GM12878 (cell line): ENCODE measurements at regions not wholly inside any gene's neighbourhood (a gene's known extent, or its start where the extent isn't known, plus 50 kb on each side); places are given as distances from the start of the nearest gene placed in this dataset.

Experiments used
- BCLAF1 ChIP-seq: fragments of 450-650 bp; IDR thresholded peaks from 2 replicates; pipeline ENCODE4 v1.6.1; 2017; ENCODE audit warnings: antibody characterized with exemption, mild to moderate bottlenecking, moderate library complexity
- CEBPB ChIP-seq, 2 experiments: fragments of 150-350 bp in 1 of 2; IDR thresholded peaks; 2 replicates each; pipeline ENCODE4 v1.6.1; 2012 to 2014; ENCODE audit warnings: low read depth in 2 of 2, low read length in 2 of 2, borderline replicate concordance in 1 of 2, inconsistent platforms in 1 of 2
- CREB1 ChIP-seq: IDR thresholded peaks from 2 replicates; pipeline ENCODE4 v1.6.1; 2012; ENCODE audit warnings: low read depth, mild to moderate bottlenecking, inconsistent platforms
- CTCF ChIP-seq, 3 experiments: IDR thresholded peaks in 2 of 3; conservative IDR thresholded peaks in 1 of 3; 2 replicates each; pipeline ENCODE4 v1.5.1; 2011; ENCODE audit warnings: low read depth in 3 of 3, low read length in 3 of 3, mild to moderate bottlenecking in 3 of 3, control low read depth in 2 of 3, moderate library complexity in 2 of 3, inconsistent platforms in 1 of 3, mixed read lengths in 1 of 3; ENCODE audit not compliant: control insufficient read depth in 2 of 3, insufficient read depth in 1 of 3; ENCODE audit errors: extremely low read depth in 1 of 3
- EZH2 ChIP-seq: IDR thresholded peaks from 2 replicates; pipeline ENCODE4 v1.6.1; 2012; ENCODE audit warnings: low read depth, mild to moderate bottlenecking, control low read depth, inconsistent platforms, low read length, borderline replicate concordance; ENCODE audit not compliant: control insufficient read depth
- HDAC6 ChIP-seq: fragments of 200-600 bp; sonication (generic); IDR thresholded peaks from one replicate; pipeline ENCODE4 v1.8.0; 2017; ENCODE audit warnings: antibody characterized with exemption; ENCODE audit not compliant: unreplicated experiment
- POLR2AphosphoS5 ChIP-seq: IDR thresholded peaks from 2 replicates; pipeline ENCODE4 v1.6.1; 2011; ENCODE audit warnings: mild to moderate bottlenecking, low read length, inconsistent platforms
- RFX5 ChIP-seq: IDR thresholded peaks from 2 replicates; pipeline ENCODE4 v1.6.1; 2011; ENCODE audit warnings: low read depth, low read length, improper control_type of control experiment
- SREBF1 ChIP-seq: IDR thresholded peaks from 2 replicates; pipeline ENCODE4 v1.6.1; 2012; ENCODE audit warnings: mild to moderate bottlenecking, low read length
- SREBF2 ChIP-seq: IDR thresholded peaks from 2 replicates; pipeline ENCODE4 v1.6.1; 2012; ENCODE audit warnings: mild to moderate bottlenecking, low read length
- ZNF274 ChIP-seq: IDR thresholded peaks from one replicate; pipeline ENCODE4 v1.8.0; 2011; ENCODE audit not compliant: insufficient read length, insufficient read depth

GRCh38 chr9:24413651-24414050, 132.0 kb downstream of the IZUMO3 start:
- TF ChIP-seq SREBF2 (no peak), CTCF (IDR thresholded peaks at IDR 0.05 in 2 of 3, conservative IDR thresholded peaks at IDR 0.05 in 1 of 3; ENCODE audit: control insufficient read depth in 2 of 3, extremely low read depth in 1 of 3, insufficient read depth in 1 of 3, low read depth in 3 of 3, low read length in 3 of 3) (no peak), CEBPB (IDR thresholded peaks at IDR 0.05; ENCODE audit: borderline replicate concordance in 1 of 2, low read depth in 2 of 2, low read length in 2 of 2) (no peak), BCLAF1 (no peak), CREB1 (no peak), RFX5 (no peak), POLR2AphosphoS5 (no peak), HDAC6 (no peak), SREBF1 (no peak), ZNF274 (no peak), EZH2 (no peak)
